ENCODE measurements at regions not wholly inside any gene's neighbourhood (a gene's known extent, or its start where the extent isn't known, plus 50 kb on each side); places are given as distances from the start of the nearest gene placed in this dataset.
A peak's percentile ranks its signal among the peaks of the same experiment; 100 is the strongest.
"Not testable (repeated sequence)": the region's sequence is repeated elsewhere in the genome, so short reads cannot be mapped to it uniquely, and the experiment has no call there.

GRCh38 chr4:169934794-169935429, 91.3 kb downstream of the MFAP3L start:
- no peaks in the 10 kb centered on the region for H3K27me3 Mint-ChIP-seq
- no peaks in the 10 kb centered on the region for H3K4me1 Mint-ChIP-seq
- no peak overlapping the region for H3K27ac Mint-ChIP-seq
- no peaks in the 10 kb centered on the region for H3K9me3 Mint-ChIP-seq
- H3K36me3 Mint-ChIP-seq, result no peaks in the 10 kb centered on the region
- no peak overlapping the region for H3K4me3 Mint-ChIP-seq
- no peak for ATAC-seq

DNA sequence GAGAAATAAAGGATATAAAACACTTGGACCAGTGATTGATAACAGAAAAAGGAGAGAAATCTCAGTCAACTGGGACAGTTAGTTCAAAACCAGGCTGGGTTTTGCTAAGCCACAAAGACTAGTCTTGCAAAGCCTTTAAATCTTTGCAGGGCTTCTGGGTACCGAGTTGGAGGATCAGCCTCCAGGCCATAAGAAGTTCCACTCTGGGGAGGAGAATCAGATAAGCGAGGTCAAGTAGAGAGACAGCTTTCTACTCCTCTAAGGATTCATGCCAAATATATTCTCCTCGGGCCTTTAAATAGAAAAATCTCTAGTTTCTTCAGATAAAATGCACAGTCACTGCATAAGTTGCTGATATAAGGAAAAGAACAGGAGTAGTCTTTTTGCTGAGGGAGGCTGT, 92.7 kb downstream of the MFAP3L start:
- ATAC-seq, result no peak
- Mint-ChIP-seq H3K27ac (no peak overlapping the region), H3K4me1 (no peaks in the 10 kb centered on the region)

DNA sequence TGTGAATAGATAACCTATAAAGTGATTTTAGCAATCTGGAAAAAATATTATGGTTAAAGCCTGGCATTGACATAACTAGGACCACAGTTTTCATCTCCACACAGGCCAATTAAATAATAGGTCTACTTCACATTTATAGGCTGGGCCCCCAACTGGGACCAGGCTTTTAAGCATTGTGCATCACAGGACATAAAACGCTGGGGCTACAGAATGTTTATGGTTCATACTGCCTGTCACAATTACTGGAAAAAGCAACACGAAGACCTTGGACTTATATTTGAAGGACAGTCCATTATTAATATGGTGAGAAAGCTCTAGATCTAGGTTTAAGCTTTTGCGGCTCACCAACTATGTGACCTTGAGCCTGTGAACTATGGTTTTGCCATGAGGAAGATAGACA, 94.2 kb downstream of the MFAP3L start:
- H3K4me3 Mint-ChIP-seq, result no peak overlapping the region
- no peaks in the 10 kb centered on the region for H3K9me3 Mint-ChIP-seq
- H3K36me3 Mint-ChIP-seq, result no peaks in the 10 kb centered on the region
- H3K27ac Mint-ChIP-seq, result no peak overlapping the region
- H3K4me1 Mint-ChIP-seq, result peaks cover 3% of the 10 kb centered on the region
- no peak for ATAC-seq
- no peaks in the 10 kb centered on the region for H3K27me3 Mint-ChIP-seq

More for the DNA sequence above, 92.7 kb downstream of the MFAP3L start:
- no peak overlapping the region for H3K4me3 Mint-ChIP-seq
- H3K27me3 Mint-ChIP-seq, result no peaks in the 10 kb centered on the region
- no peaks in the 10 kb centered on the region for H3K36me3 Mint-ChIP-seq
- H3K9me3 Mint-ChIP-seq, result no peaks in the 10 kb centered on the region

DNA sequence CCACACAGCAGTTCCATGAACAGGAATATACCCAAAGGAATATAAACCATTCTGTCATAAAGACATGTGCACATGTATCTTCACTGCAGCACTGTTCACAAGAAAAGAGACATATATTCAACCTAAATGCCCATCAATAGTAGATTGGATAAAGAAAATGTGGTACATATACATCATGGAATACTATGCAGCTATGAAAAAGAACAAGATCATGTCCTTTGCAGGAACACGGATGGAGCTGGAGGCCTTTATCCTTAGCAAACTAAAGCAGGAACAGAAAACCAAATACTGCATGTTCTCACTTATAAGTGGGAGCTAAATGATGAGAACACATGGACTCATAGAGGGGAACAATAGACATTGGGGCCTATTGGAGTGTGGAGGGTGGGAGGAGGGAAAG, 95.4 kb downstream of the MFAP3L start:
- H3K9me3 Mint-ChIP-seq, ATAC-seq, H3K27ac Mint-ChIP-seq, H3K4me3 Mint-ChIP-seq, H3K36me3 Mint-ChIP-seq, H3K4me1 Mint-ChIP-seq, H3K27me3 Mint-ChIP-seq: not testable (repeated sequence)

DNA sequence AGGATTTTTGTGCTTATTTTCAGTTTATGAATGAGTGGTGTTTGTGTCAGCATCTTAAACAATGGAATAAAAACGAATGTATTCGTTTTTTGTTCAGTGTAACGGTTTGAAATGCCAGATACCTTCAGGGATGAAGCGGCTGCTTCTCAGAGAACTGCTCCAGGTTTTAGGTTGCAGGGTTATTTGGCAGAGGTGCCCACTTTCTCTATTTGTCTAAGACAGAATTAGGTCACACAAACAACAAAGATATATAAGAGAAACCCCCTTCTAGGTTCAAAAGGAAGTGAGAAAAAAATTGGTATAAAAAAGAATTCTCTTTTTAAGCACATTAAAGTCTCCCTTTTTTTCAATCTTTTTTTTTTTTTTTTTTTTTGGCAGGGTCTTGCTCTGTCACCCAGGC, 98.9 kb downstream of the MFAP3L start:
- ATAC-seq, result no peak
- no peaks in the 10 kb centered on the region for H3K9me3 Mint-ChIP-seq
- H3K4me3 Mint-ChIP-seq, result no peak overlapping the region
- no peaks in the 10 kb centered on the region for H3K36me3 Mint-ChIP-seq
- peaks cover 5% of the 10 kb centered on the region for H3K4me1 Mint-ChIP-seq
- H3K27ac Mint-ChIP-seq, result no peak overlapping the region
- H3K27me3 Mint-ChIP-seq, result peaks cover 3% of the 10 kb centered on the region

GRCh38 chr4:169925678-169926077, 100.5 kb downstream of the MFAP3L start:
- no peak overlapping the region for H3K27ac Mint-ChIP-seq
- peaks cover 10% of the 10 kb centered on the region for H3K27me3 Mint-ChIP-seq
- no peak overlapping the region for H3K4me3 Mint-ChIP-seq
- peaks cover 5% of the 10 kb centered on the region for H3K4me1 Mint-ChIP-seq
- ATAC-seq, result no peak
- H3K36me3 Mint-ChIP-seq, result no peaks in the 10 kb centered on the region
- no peaks in the 10 kb centered on the region for H3K9me3 Mint-ChIP-seq

DNA sequence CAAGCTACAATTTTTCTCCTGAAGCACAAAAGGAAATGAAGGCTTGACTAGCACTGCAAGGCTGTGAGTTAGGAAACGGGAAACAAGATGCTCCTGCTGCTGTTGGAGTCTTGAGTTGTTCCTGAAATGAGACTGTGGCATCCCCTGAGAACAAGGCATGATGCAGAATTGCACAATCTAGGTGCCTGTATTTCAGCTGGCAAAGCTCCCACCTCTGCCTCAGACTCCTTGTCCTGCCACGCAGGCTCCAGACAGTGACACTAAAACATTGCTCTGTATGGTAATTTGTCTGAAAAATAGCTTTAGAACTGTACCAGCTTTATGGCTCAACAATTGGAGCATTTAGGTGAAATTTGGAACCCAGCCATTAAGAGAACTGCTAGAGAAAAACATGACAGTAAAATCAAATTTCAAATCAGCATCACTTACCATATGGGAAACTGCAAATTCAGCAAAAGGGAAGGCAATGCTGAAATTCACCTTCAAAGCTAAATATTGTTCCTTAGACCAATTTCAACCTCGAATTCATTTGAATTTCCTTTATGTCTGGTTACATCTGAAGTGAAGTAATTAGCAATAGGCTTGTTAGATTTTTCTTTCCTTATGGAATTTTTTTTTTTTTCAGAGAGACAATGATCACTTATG, 103.4 kb downstream of the MFAP3L start:
- H3K9me3 Mint-ChIP-seq, result peaks cover 3% of the 10 kb centered on the region
- H3K4me3 Mint-ChIP-seq, result no peak overlapping the region
- no peaks in the 10 kb centered on the region for H3K36me3 Mint-ChIP-seq
- ATAC-seq, result no peak
- H3K27me3 Mint-ChIP-seq, result peaks cover 10% of the 10 kb centered on the region
- H3K27ac Mint-ChIP-seq, result no peak overlapping the region
- H3K4me1 Mint-ChIP-seq, result peaks cover 5% of the 10 kb centered on the region

- Mint-ChIP-seq H3K27ac (no peak overlapping the region), H3K4me3 (no peak overlapping the region), H3K9me3 (peaks cover 10% of the 10 kb centered on the region), H3K36me3 (no peaks in the 10 kb centered on the region), H3K27me3 (peaks cover 10% of the 10 kb centered on the region), H3K4me1 (peaks cover under 1% of the 10 kb centered on the region)
- ATAC-seq, result no peak
Observed at GRCh38 chr4:169921732-169922131, 104.5 kb downstream of the MFAP3L start.

DNA sequence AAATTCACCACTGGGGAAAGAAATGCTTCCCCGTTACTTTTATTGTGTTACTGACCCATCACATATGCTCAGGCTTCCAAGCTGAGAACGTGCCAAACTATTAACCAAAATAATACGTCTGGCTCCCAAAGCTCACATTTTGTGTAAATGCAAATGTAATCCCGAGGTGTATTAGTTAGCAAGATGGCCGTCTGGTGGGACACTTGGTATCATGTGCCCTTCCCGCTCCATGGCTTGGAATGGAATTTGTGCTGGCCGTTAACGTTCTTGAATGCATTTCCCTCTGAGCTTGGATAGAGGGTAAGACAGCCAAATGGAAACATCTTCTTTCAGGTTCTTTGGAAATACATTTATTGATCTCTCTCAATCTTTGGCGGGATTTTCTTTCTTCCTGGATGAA, 105.0 kb downstream of the MFAP3L start:
- ATAC-seq, result no peak
- Mint-ChIP-seq H3K4me1 (no peaks in the 10 kb centered on the region), H3K9me3 (peaks cover 10% of the 10 kb centered on the region), H3K27ac (no peak overlapping the region), H3K36me3 (no peaks in the 10 kb centered on the region), H3K27me3 (peaks cover 10% of the 10 kb centered on the region), H3K4me3 (no peak overlapping the region)

- H3K36me3 Mint-ChIP-seq, ATAC-seq, H3K4me3 Mint-ChIP-seq, H3K27ac Mint-ChIP-seq, H3K4me1 Mint-ChIP-seq: not testable (repeated sequence)
- peaks cover 10% of the 10 kb centered on the region for H3K9me3 Mint-ChIP-seq
- H3K27me3 Mint-ChIP-seq, result peaks cover 10% of the 10 kb centered on the region
Observed at GRCh38 chr4:169919194-169920124, 106.7 kb downstream of the MFAP3L start.

DNA sequence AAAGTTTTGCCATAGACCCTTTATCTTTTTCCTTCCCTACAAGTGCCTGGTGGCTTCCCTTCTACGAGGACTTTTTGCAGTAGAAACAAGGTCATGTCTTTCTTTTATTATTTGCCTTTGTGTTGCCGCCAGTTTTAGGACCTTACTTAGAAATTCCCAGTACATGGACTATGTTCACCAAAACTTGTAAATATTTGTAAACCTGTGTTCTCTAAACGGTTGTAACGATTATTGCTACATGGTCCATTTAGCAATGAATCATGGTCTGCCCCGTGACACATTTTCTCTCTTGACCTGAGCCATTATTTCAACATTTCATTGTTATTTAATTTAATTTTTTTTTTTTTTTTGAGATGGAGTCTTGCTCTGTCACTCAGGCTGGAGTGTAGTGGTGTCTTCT, 110.7 kb downstream of the MFAP3L start:
- no peaks in the 10 kb centered on the region for H3K36me3 Mint-ChIP-seq
- H3K9me3 Mint-ChIP-seq, result peaks cover 10% of the 10 kb centered on the region
- H3K27me3 Mint-ChIP-seq, result no peaks in the 10 kb centered on the region
- ATAC-seq, result no peak
- no peak overlapping the region for H3K4me3 Mint-ChIP-seq
- H3K4me1 Mint-ChIP-seq, result no peaks in the 10 kb centered on the region
- H3K27ac Mint-ChIP-seq, result no peak overlapping the region

- ATAC-seq, result no peak
- peaks cover 10% of the 10 kb centered on the region for H3K9me3 Mint-ChIP-seq
- H3K27me3 Mint-ChIP-seq, result no peaks in the 10 kb centered on the region
- H3K36me3 Mint-ChIP-seq, result no peaks in the 10 kb centered on the region
- H3K4me1 Mint-ChIP-seq, result no peaks in the 10 kb centered on the region
- H3K4me3 Mint-ChIP-seq, result no peak overlapping the region
- no peak overlapping the region for H3K27ac Mint-ChIP-seq
Observed at GRCh38 chr4:169914866-169915265, 111.3 kb downstream of the MFAP3L start.

DNA sequence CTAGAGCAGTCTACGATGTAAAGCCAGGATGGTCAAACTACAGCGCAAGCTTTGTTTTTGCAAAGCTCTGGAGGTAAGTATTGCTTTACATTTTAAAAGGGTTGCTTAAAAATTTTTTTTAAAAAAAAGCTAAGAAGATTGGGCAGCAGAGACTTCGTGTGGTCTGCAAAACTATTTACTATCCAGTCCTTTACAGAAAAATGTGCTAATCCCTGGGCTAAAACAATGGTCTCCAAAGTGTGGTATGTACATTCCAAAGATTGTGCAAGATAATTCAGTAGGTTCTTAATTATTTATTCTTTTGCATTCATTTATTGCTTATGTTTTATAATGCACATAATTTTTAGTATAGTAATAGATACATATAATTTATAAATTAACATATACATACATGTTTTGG, 113.2 kb downstream of the MFAP3L start:
- no peak for ATAC-seq
- H3K36me3 Mint-ChIP-seq, result no peaks in the 10 kb centered on the region
- no peaks in the 10 kb centered on the region for H3K4me1 Mint-ChIP-seq
- H3K4me3 Mint-ChIP-seq, result no peak overlapping the region
- no peaks in the 10 kb centered on the region for H3K27me3 Mint-ChIP-seq
- peaks cover 9% of the 10 kb centered on the region for H3K9me3 Mint-ChIP-seq
- no peak overlapping the region for H3K27ac Mint-ChIP-seq

DNA sequence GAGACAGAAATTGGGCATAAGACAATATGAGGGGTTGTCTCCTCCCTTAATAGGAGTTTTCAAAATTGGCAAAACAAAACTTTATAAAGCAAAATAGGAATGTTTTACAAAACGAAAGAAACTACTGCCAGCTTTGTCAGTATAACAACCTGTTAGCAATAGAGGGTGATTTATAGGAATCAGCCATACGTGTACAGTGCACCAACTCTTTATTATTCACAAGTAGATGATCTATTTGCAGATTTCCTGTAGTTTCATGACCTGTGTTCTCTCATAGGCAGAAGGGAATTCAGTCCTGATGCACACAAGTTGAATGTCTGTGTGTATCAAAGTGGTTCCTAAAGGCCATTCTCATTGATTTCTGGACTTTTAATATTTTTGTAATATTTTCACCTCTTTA, 116.3 kb downstream of the MFAP3L start:
- ATAC-seq, result no peak
- H3K27ac Mint-ChIP-seq, result no peak overlapping the region
- H3K4me1 Mint-ChIP-seq, result no peaks in the 10 kb centered on the region
- H3K27me3 Mint-ChIP-seq, result no peaks in the 10 kb centered on the region
- H3K9me3 Mint-ChIP-seq, result no peaks in the 10 kb centered on the region
- H3K4me3 Mint-ChIP-seq, result no peak overlapping the region
- no peaks in the 10 kb centered on the region for H3K36me3 Mint-ChIP-seq

DNA sequence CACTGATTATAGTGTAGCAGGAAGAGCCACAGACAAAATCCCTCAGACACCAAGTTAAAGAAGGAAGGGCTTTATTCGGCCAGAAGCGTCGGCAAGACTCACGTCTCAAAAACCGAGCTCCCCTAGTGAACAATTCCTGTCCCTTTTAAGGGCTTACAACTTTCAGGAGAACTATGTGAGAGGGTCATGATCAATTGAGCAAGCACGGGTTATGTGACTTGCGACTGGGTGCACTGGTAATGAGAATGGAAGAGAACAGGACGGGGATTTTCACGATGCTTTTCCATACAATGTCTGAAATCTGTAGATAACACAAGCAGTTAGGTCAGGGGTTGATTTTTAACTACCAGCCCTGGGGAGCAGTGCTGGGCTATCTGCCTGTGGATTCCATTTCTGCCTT, 116.7 kb downstream of the MFAP3L start:
- no peaks in the 10 kb centered on the region for H3K9me3 Mint-ChIP-seq
- no peak for ATAC-seq
- H3K27ac Mint-ChIP-seq, result no peak overlapping the region
- H3K36me3 Mint-ChIP-seq, result no peaks in the 10 kb centered on the region
- H3K27me3 Mint-ChIP-seq, result no peaks in the 10 kb centered on the region
- H3K4me3 Mint-ChIP-seq, result no peak overlapping the region
- no peaks in the 10 kb centered on the region for H3K4me1 Mint-ChIP-seq

- no peaks in the 10 kb centered on the region for H3K27me3 Mint-ChIP-seq
- peak; percentile 62 for ATAC-seq
- no peak overlapping the region for H3K27ac Mint-ChIP-seq
- H3K36me3 Mint-ChIP-seq, result no peaks in the 10 kb centered on the region
- no peak overlapping the region for H3K4me3 Mint-ChIP-seq
- H3K9me3 Mint-ChIP-seq, result no peaks in the 10 kb centered on the region
- H3K4me1 Mint-ChIP-seq, result no peaks in the 10 kb centered on the region
Observed at GRCh38 chr4:169907705-169908104, 118.5 kb downstream of the MFAP3L start.
